HG02678 (cell line): ENCODE measurements at regions not wholly inside any gene's neighbourhood (a gene's known extent, or its start where the extent isn't known, plus 50 kb on each side); places are given as distances from the start of the nearest gene placed in this dataset.

ENCODE experiments used
- ATAC-seq: cut with Tn5 transposase; IDR thresholded peaks from one replicate; pipeline ENCODE4 v1.9.1; 2021; ENCODE audit warnings: mild to moderate bottlenecking, moderate library complexity; ENCODE audit not compliant: unreplicated experiment

DNA sequence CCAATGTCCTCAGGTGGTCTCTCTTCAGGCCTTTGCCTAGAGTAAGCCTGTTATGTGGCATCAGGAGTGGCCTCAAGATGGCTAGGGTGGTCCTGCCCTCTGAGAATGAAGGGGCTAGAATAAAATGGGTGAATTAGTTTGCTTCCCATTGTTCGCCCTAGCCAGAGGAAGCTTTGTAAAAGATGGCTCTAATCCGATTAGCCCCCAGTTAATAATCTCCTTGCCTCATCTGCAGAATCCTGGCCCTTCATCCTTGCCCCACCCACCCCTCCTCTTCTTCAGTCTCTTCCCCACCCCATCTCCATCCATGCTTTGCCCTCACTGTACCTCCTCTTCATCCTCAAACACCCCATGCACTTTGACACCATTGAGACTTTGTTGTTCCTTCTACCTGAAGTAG lies 57.4 kb upstream of the LGALSL start:
- no peak for ATAC-seq

DNA sequence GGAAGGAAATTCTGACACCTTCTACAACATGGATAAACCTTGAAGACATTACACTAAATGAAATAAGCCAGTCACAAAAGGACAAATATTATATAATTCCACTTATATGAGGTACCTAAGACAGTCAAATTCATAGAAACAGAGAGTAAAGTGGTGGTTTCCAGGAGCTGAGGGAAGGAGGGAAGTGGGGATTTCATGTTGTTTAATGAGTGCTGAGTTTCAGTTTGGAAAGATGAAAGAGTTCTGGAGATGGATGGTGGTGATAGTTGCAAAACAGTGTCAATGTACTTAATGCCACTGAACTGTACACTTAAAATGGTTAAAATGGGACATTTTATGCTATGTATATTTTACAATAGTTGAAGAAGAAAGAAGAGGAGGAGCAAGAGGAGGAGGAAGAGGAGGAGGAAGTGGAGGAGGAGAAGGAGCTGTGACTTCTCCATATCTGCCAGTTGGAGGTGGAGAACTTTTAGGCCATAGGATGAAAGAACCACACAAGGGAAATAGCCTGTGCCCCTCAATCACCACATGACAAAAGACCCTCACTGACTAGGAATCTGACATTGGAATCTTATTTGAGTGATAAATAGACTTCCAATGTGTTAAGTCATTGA lies 55.3 kb upstream of the LGALSL start:
- no peak for ATAC-seq

DNA sequence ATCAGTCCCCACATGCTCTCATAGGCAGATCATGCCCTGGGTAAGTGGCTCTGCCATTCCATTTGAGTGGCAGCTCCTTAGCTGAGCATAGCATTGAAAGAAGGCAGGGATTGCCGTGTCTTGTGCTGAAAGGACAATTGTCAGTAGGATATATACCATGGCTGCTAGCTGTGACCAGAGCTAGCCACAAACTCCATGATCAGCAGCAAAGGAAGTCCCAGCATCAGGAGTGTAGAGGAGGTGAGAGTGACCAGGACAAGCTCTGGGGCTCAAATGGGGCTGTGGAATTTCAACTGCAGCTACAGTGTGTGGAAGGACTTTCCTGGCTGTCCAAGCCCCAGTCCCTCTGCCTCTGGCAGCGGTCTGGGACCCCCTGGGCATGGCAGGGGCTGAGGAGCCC lies 54.4 kb upstream of the LGALSL start:
- ATAC-seq, result no peak

DNA sequence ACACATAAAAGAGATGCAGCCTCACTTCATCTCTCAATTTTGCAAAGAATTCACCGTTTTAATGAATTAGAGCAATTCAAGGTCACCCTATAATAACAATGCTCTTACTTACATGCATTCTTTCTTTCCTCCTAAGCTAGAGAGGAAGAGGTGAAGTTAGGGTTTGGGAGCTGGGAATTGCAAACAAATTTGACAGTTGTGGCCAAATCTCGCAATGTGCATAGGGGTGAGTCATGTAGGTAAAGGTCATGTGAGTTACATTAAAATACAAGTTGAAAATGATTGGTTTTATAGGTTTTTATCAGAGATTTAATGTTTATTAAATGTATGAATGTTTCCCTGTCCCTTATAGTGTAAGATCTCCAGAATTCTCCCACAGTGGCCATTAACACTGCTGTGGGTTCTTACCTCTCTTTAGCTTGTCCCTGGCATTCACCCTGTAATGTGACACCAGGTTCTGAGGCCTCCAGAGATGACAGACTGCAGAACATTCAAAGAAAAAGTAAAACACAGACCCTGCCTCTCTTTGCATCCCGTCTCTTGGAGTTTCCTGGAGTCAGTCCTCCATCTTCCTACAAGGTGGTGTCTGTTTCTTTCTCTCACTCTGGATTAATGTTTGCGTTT lies 53.7 kb upstream of the LGALSL start:
- no peak for ATAC-seq

DNA sequence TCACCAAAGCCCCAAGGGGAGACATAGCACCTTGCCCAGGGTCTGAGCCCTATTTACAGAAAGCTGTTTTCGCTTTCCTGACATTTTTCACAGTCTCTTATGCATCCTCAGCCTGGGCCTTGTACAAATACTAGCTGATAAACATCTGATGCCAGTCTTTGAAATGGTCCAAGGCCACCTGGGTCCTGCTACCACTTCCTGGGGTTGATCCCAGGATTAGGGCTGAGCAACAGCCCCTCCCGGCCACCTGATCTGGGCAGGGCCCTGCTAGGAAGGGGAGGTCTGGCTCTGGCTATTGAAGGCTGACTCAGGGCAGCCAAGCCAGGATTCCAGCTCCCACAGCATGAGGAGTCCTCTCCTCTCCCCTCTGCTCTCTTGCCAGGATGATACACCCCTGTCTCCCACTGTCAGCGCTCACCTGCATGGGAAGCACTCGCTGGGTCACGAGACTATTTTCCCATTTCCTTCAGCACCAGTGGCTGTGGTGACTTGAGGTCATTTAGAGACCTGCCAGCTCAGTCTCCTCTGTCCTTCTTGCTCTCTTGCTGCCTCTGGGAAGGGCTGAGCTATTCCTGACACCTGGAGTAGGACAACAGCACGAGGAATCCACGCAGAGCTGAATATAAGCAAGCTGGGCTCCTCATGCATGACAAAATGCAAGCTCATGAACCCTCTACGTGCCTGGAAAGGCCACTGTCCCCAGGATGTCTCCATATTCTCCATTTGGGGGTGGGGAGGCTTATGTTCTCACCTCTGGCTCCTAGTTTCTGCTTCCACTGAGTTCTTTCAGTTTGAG lies 53.0 kb upstream of the LGALSL start:
- ATAC-seq, result no peak

DNA sequence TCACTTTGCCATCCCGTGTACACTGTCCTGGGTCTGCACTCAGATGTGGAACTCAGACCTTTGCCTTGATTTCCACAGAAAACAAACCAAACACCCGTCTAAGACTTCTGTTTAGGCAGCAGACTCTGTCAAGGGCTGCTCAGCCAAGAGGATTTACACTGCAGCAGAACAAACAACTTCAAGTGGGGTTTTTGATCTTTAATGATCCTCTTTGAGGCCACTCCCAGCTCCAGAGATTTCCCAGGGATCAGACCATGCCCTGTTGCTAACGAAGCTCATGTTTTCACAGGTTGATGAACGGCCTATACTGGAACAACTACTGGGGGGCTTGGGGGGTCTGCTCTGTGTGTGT lies 52.5 kb upstream of the LGALSL start:
- ATAC-seq, result no peak

DNA sequence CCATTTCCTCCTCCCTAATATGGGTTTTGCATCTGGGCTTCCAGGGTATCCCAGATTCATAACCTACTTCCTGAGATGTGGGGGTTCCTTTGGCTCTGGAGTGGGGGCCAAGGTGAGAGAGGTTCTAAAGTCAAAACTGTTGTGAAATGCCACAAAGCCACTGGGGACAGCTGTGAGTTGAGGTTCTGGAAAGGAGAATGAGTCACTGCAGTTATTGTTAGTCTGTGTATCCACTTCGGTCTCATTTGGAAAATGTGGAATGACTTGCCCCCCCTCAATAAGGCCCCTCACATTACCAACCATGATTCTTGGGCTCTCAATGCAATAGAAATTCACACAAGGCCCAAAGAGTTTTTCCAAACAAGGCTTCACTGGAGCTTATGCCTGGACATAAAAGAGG lies 51.1 kb upstream of the LGALSL start:
- ATAC-seq, result no peak

DNA sequence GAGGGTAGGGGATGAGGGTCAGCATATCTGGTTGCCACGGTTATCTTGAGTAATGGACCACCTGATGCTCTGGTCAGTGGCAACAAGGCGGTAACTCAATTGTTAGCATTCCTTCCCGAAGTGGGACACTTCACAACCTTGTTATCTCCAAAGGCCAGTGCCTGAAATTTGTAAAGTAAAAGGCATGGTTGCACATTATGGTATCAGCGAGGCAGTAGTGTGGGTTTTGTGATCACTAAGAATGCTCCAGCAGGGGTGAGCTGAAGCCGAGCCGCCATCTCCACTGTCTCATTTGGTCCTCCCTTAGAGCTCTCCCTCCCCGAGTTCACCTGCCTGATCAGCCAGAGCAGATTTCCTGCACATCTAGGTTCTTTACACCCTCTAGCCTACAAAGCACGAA lies 50.5 kb upstream of the LGALSL start:
- ATAC-seq, result no peak

DNA sequence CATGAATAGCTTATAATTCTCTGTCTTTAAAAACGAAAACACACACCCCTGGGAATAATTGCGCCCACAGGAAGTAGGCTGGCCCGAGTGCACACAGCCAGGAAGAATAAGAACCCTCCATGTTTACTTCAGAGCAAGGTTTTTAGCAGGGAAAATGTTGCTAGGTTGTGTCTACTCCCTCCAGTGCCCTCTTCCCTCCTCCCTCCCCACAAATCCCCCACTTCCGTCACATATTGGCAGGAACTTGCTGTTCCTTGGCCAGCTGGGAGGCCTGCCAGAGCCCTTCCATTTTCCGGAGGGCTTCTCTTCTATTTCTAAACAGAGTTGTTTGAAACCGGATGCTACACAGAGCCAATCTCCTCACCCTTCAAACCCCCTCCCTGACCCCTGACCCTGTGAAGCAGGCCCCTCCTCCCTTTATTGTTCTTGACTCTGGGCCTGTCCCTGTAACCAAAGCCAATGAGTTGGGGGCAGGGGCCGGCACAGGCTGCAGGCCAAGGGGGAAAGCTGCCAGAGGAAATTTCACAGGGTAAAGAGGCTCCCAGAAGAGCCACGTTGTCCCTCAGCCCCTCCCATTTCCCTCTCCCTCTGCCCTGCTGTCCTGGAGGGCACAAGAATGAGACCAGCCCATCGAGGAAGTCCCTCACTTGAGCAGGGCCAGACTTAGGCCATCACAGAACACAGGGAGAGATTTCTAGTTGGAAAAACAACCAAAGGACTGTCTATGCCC lies 49.8 kb upstream of the LGALSL start:
- no peak for ATAC-seq
